HL-60 (cell line): ENCODE measurements at regions not wholly inside any gene's neighbourhood (a gene's known extent, or its start where the extent isn't known, plus 50 kb on each side); places are given as distances from the start of the nearest gene placed in this dataset.

ENCODE experiments used
- GABPA ChIP-seq: IDR thresholded peaks from 2 replicates; pipeline ENCODE4 v1.6.1; 2012; ENCODE audit warnings: low read depth
- POLR2AphosphoS5 ChIP-seq: IDR thresholded peaks from 2 replicates; pipeline ENCODE4 v1.6.1; 2012; ENCODE audit warnings: low read depth
- SPI1 ChIP-seq: IDR thresholded peaks from 2 replicates; pipeline ENCODE4 v1.6.1; 2012; ENCODE audit warnings: low read depth, mild to moderate bottlenecking, borderline replicate concordance
- TF ChIP-seq, protein P1 (sequence below): IDR thresholded peaks from one replicate; pipeline ENCODE4 v1.5.1; 2011; ENCODE audit warnings: low read length, control low read depth, inconsistent platforms; ENCODE audit not compliant: insufficient read depth
- TF ChIP-seq, protein P2 (sequence below): IDR thresholded peaks from 2 replicates; pipeline ENCODE4 v1.6.1; 2012; ENCODE audit warnings: low read depth; ENCODE audit not compliant: insufficient replicate concordance

DNA sequence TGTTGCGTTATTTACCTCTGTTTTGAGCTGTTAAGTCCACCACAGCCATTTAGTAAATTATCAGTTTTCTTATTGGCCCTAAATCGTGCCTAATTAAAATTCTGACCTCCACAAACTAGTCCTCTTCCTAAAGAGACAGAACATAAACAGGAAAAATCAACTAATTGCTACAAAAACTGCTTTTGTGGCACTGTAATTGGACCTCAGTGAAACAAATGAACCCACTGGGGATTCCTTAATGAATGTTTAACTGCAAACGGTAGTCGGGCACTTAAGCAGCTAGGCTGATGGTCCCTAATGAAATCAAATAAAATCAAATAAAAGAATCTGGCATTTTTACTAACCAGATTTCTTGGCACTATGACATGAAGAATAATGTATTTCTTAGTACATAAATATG lies 513.4 kb upstream of the SLC35B3 start:
- TF ChIP-seq, protein P1, sequence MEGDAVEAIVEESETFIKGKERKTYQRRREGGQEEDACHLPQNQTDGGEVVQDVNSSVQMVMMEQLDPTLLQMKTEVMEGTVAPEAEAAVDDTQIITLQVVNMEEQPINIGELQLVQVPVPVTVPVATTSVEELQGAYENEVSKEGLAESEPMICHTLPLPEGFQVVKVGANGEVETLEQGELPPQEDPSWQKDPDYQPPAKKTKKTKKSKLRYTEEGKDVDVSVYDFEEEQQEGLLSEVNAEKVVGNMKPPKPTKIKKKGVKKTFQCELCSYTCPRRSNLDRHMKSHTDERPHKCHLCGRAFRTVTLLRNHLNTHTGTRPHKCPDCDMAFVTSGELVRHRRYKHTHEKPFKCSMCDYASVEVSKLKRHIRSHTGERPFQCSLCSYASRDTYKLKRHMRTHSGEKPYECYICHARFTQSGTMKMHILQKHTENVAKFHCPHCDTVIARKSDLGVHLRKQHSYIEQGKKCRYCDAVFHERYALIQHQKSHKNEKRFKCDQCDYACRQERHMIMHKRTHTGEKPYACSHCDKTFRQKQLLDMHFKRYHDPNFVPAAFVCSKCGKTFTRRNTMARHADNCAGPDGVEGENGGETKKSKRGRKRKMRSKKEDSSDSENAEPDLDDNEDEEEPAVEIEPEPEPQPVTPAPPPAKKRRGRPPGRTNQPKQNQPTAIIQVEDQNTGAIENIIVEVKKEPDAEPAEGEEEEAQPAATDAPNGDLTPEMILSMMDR, result no peak
- TF ChIP-seq POLR2AphosphoS5 (no peak), GABPA (no peak), SPI1 (no peak)
- TF ChIP-seq, protein P2, sequence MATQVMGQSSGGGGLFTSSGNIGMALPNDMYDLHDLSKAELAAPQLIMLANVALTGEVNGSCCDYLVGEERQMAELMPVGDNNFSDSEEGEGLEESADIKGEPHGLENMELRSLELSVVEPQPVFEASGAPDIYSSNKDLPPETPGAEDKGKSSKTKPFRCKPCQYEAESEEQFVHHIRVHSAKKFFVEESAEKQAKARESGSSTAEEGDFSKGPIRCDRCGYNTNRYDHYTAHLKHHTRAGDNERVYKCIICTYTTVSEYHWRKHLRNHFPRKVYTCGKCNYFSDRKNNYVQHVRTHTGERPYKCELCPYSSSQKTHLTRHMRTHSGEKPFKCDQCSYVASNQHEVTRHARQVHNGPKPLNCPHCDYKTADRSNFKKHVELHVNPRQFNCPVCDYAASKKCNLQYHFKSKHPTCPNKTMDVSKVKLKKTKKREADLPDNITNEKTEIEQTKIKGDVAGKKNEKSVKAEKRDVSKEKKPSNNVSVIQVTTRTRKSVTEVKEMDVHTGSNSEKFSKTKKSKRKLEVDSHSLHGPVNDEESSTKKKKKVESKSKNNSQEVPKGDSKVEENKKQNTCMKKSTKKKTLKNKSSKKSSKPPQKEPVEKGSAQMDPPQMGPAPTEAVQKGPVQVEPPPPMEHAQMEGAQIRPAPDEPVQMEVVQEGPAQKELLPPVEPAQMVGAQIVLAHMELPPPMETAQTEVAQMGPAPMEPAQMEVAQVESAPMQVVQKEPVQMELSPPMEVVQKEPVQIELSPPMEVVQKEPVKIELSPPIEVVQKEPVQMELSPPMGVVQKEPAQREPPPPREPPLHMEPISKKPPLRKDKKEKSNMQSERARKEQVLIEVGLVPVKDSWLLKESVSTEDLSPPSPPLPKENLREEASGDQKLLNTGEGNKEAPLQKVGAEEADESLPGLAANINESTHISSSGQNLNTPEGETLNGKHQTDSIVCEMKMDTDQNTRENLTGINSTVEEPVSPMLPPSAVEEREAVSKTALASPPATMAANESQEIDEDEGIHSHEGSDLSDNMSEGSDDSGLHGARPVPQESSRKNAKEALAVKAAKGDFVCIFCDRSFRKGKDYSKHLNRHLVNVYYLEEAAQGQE, result no peak
